Kidney epithelial cell (primary cell): ENCODE measurements at regions not wholly inside any gene's neighbourhood (a gene's known extent, or its start where the extent isn't known, plus 50 kb on each side); places are given as distances from the start of the nearest gene placed in this dataset.

Source experiments
- DNase-seq: peaks from one replicate; pipeline ENCODE4 v3.0.0-alpha.2; 2010; ENCODE audit warnings: low read depth
- H3K27me3 ChIP-seq: 2 replicates; pipeline ENCODE4 v1.6.0; 2011; ENCODE audit warnings: low read length; ENCODE audit not compliant: control insufficient read depth, insufficient read depth
- H3K36me3 ChIP-seq: 2 replicates; pipeline ENCODE4 v1.5.1; 2011; ENCODE audit warnings: low read length; ENCODE audit not compliant: control insufficient read depth, insufficient read depth
- H3K4me3 ChIP-seq: 2 replicates; pipeline ENCODE4 v1.5.1; 2011; ENCODE audit warnings: low read depth, mild to moderate bottlenecking, control low read depth, low read length
- TF ChIP-seq, protein P1 (sequence below): IDR thresholded peaks from 2 replicates; pipeline ENCODE4 v1.5.1; 2011; ENCODE audit warnings: mild to moderate bottlenecking, moderate library complexity, low read length, control low read depth, inconsistent platforms; ENCODE audit not compliant: insufficient read depth, poor library complexity, severe bottlenecking

DNA sequence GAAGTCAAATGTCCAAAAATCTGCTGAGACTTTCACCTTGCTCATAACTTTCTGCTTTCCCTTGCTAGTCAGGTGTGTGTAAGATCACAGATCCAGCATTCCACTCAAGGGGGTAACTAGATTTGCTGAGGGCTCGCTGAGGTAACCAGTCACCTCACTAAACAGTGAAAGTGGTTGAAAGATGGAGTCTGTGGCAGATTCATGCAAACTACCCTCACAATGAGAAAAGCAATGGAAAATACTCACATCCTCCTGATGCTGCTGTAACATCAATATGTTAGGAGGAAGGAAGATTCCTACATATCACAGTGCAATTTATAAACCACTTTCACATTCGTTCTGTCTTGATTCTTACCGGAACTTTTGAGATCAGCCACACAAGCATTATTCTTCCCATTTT lies 174.3 kb upstream of the BCL6 start:
- no peaks in the 10 kb centered on the region for H3K27me3 ChIP-seq
- no peak for DNase-seq
- TF ChIP-seq, protein P1, sequence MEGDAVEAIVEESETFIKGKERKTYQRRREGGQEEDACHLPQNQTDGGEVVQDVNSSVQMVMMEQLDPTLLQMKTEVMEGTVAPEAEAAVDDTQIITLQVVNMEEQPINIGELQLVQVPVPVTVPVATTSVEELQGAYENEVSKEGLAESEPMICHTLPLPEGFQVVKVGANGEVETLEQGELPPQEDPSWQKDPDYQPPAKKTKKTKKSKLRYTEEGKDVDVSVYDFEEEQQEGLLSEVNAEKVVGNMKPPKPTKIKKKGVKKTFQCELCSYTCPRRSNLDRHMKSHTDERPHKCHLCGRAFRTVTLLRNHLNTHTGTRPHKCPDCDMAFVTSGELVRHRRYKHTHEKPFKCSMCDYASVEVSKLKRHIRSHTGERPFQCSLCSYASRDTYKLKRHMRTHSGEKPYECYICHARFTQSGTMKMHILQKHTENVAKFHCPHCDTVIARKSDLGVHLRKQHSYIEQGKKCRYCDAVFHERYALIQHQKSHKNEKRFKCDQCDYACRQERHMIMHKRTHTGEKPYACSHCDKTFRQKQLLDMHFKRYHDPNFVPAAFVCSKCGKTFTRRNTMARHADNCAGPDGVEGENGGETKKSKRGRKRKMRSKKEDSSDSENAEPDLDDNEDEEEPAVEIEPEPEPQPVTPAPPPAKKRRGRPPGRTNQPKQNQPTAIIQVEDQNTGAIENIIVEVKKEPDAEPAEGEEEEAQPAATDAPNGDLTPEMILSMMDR = no peak
- no peaks in the 10 kb centered on the region for H3K36me3 ChIP-seq
- no peak overlapping the region for H3K4me3 ChIP-seq

- Histone ChIP-seq H3K4me3 (no peak overlapping the region), H3K27me3 (no peaks in the 10 kb centered on the region), H3K36me3 (no peaks in the 10 kb centered on the region)
- TF ChIP-seq, protein P1 = no peak
- no peak for DNase-seq
Observed at GRCh38 chr3:187920030-187920429, 174.8 kb upstream of the BCL6 start.

DNA sequence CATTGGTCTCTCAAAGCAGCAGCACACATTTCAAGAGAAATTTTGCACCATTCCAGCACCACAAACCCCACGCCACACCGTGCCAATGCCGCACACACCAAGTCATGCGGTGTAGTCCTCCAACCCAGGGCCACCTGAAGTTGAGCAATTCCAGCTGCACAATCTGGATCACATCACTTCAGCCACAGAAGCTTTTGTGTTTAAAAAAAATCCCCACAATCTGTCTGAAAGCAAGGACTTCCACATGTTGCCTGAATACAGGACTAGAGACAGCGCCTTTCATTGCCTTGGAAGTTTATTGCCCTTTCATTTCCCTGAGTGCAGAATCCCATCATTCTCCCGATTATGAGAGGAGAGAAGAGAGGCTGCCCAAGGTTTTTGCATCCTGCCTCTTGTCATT lies 175.6 kb upstream of the BCL6 start:
- no peak for DNase-seq

DNA sequence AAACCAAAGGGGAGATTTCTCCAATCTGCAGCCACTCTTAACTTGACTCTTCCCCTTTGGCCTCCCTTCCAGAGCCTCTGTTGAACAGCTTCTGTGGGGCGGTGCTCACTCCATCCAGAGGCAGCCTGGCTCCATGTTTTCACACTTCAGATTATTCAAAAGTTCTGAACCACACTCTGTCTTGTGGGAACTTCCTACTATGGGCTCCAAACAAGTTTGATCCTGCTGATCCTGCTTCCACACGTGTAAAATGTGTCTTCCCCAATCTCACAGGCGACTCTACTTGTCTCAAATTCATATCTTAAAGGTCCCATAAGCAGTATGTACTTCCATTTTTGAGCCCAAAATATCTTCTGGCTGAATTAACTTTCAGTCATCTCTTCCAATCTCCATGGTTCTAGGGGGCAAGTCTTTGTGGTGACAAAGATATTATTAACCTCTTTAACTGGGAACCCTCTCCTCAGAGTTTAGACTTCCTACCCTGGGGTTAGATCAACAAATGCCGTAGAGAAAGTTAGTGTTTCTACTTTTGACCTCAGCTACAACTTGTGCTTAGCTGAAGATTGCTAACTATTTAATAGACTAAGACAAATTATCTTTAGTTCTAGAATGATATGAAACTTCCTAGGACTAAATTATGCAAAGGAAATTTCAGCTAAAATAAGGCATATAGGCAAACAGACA lies 176.3 kb upstream of the BCL6 start:
- no peak overlapping the region for H3K4me3 ChIP-seq
- TF ChIP-seq, protein P1 = no peak
- DNase-seq = no peak
- H3K36me3 ChIP-seq = no peaks in the 10 kb centered on the region
- H3K27me3 ChIP-seq = no peaks in the 10 kb centered on the region

More for the DNA sequence above, 175.6 kb upstream of the BCL6 start:
- TF ChIP-seq, protein P1 = no peak
- Histone ChIP-seq H3K27me3 (no peaks in the 10 kb centered on the region), H3K4me3 (no peak overlapping the region), H3K36me3 (no peaks in the 10 kb centered on the region)

GRCh38 chr3:187922704-187923416 lies 177.6 kb upstream of the BCL6 start:
- no peak for DNase-seq
- Histone ChIP-seq H3K4me3 (no peak overlapping the region), H3K27me3 (no peaks in the 10 kb centered on the region), H3K36me3 (no peaks in the 10 kb centered on the region)
- TF ChIP-seq, protein P1 = no peak
